Endodermal cell (in vitro differentiated cells): ENCODE measurements at regions not wholly inside any gene's neighbourhood (a gene's known extent, or its start where the extent isn't known, plus 50 kb on each side); places are given as distances from the start of the nearest gene placed in this dataset.
"Not testable (repeated sequence)": the region's sequence is repeated elsewhere in the genome, so short reads cannot be mapped to it uniquely, and the experiment has no call there.

Experiments
- DNase-seq: peaks from one replicate; pipeline ENCODE4 v3.0.0-alpha.2; 2017
- H3K27ac ChIP-seq: 2 replicates; pipeline ENCODE4 v1.5.1; 2013; ENCODE audit warnings: mild to moderate bottlenecking, low read depth, low read length, moderate library complexity
- H3K27me3 ChIP-seq: 2 replicates; pipeline ENCODE4 v1.6.1; 2013; ENCODE audit warnings: mild to moderate bottlenecking, low read length, moderate library complexity; ENCODE audit not compliant: insufficient read depth, control insufficient read depth, poor library complexity, severe bottlenecking
- H3K36me3 ChIP-seq: 2 replicates; pipeline ENCODE4 v1.7.0; 2013; ENCODE audit warnings: mild to moderate bottlenecking, low read length, moderate library complexity; ENCODE audit not compliant: control insufficient read depth, insufficient read depth
- H3K4me1 ChIP-seq: one replicate; pipeline ENCODE4 v1.7.0; 2013; ENCODE audit warnings: low read length; ENCODE audit not compliant: control insufficient read depth, insufficient read depth
- H3K4me3 ChIP-seq: 2 replicates; pipeline ENCODE4 v1.5.1; 2013; ENCODE audit warnings: mild to moderate bottlenecking, low read length, moderate library complexity
- H3K9ac ChIP-seq: 2 replicates; pipeline ENCODE4 v1.6.1; 2013; ENCODE audit warnings: mild to moderate bottlenecking, low read length, moderate library complexity; ENCODE audit not compliant: poor library complexity, severe bottlenecking; ENCODE audit errors: extremely low read depth
- H3K9me3 ChIP-seq: 2 replicates; pipeline ENCODE4 v1.6.1; 2013; ENCODE audit warnings: mild to moderate bottlenecking, low read length, moderate library complexity; ENCODE audit not compliant: control insufficient read depth
- H3K27ac Mint-ChIP-seq: 2 replicates; pipeline ENCODE4 v1.8.0; 2020; ENCODE audit warnings: mixed read lengths
- H3K27me3 Mint-ChIP-seq: 2 replicates; pipeline ENCODE4 v1.8.0; 2021; ENCODE audit warnings: mild to moderate bottlenecking, mixed read lengths; ENCODE audit not compliant: insufficient read depth
- H3K36me3 Mint-ChIP-seq: 2 replicates; pipeline ENCODE4 v1.8.0; 2020; ENCODE audit warnings: low read depth, mixed read lengths
- H3K4me1 Mint-ChIP-seq: 2 replicates; pipeline ENCODE4 v1.8.0; 2020; ENCODE audit warnings: mixed read lengths
- H3K4me3 Mint-ChIP-seq: 2 replicates; pipeline ENCODE4 v1.8.0; 2020; ENCODE audit warnings: mild to moderate bottlenecking, moderate library complexity, mixed read lengths
- H3K9me3 Mint-ChIP-seq: 2 replicates; pipeline ENCODE4 v1.8.0; 2020; ENCODE audit warnings: mild to moderate bottlenecking, mixed read lengths
- WGBS, 2 experiments: methylation state at CpG; one replicate each; pipeline versions ENCODE4 v1.1.5 to v1.1.7; 2013; ENCODE audit warnings: missing lambda C conversion rate in 2 of 2, mixed read lengths in 1 of 2; ENCODE audit not compliant: insufficient coverage in 1 of 2, insufficient read length in 1 of 2; 5-methylcytosine and 5-hydroxymethylcytosine counted together
- TF ChIP-seq, protein P1 (sequence below): fragments of 200-600 bp; sonication (generic); conservative IDR thresholded peaks from 2 replicates; pipeline ENCODE4 v1.5.0; 2021; ENCODE audit warnings: antibody characterized with exemption, mild to moderate bottlenecking

DNA sequence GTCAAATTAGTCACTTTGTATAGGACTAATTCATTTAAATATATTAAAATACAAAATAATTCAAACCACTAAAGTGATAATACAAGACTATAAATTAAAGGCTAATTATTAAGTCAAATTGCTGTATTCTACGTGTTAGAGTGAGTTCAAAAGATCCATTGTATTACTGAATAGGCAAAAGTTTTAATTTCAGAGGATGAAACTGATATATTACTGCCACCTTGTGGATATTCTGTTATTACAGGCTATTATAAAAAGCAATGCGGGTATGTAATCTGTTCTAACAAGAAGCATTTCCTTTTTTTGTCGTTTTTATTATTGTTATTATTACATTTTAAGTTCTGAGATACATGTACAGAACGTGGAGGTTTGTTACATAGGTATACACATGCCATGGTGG lies 66.7 kb upstream of the XKR3 start:
- not testable (repeated sequence) for DNase-seq, H3K4me3 ChIP-seq, H3K9me3 ChIP-seq, H3K9ac ChIP-seq, H3K27ac ChIP-seq, H3K27ac Mint-ChIP-seq, H3K27me3 ChIP-seq, H3K36me3 Mint-ChIP-seq, H3K36me3 ChIP-seq, H3K9me3 Mint-ChIP-seq, H3K4me3 Mint-ChIP-seq, H3K4me1 ChIP-seq, H3K27me3 Mint-ChIP-seq, H3K4me1 Mint-ChIP-seq
- TF ChIP-seq, protein P1, sequence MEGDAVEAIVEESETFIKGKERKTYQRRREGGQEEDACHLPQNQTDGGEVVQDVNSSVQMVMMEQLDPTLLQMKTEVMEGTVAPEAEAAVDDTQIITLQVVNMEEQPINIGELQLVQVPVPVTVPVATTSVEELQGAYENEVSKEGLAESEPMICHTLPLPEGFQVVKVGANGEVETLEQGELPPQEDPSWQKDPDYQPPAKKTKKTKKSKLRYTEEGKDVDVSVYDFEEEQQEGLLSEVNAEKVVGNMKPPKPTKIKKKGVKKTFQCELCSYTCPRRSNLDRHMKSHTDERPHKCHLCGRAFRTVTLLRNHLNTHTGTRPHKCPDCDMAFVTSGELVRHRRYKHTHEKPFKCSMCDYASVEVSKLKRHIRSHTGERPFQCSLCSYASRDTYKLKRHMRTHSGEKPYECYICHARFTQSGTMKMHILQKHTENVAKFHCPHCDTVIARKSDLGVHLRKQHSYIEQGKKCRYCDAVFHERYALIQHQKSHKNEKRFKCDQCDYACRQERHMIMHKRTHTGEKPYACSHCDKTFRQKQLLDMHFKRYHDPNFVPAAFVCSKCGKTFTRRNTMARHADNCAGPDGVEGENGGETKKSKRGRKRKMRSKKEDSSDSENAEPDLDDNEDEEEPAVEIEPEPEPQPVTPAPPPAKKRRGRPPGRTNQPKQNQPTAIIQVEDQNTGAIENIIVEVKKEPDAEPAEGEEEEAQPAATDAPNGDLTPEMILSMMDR = peak; percentile 72
- WGBS, 2 experiments = 40% methylated on average over 1 of the region's 4 CpGs; no CpG with 5 or more reads in 1 of the 2 experiments

DNA sequence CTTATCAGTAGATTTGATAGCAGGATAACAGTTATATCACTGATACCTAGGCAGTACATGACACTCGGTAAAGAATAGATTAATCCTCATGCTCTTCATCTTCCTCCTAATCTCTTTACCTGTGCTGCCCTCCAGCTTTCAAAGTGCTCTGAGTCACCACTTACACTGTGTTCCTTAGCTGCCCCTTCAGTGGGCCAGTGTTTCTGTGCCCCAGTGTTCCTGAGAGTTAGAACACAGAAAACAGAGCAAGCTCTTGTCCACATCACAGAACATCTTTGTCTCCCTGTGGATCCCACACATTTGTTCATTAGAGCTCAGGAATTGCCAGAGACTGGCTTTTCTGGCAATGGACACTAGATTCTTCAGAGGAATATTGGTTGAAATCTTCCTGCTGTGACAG lies 51.1 kb upstream of the XKR3 start:
- not testable (repeated sequence) for H3K4me1 Mint-ChIP-seq, H3K4me1 ChIP-seq, H3K9me3 Mint-ChIP-seq, H3K9me3 ChIP-seq, H3K4me3 Mint-ChIP-seq, H3K27ac ChIP-seq, DNase-seq, H3K9ac ChIP-seq, H3K36me3 Mint-ChIP-seq, H3K27me3 ChIP-seq, H3K27ac Mint-ChIP-seq, H3K4me3 ChIP-seq, H3K36me3 ChIP-seq, H3K27me3 Mint-ChIP-seq
- WGBS, 2 experiments = 100% methylated on average over 1 of the region's 1 CpG; no CpG with 5 or more reads in 1 of the 2 experiments
